ENCODE measurements at regions not wholly inside any gene's neighbourhood (a gene's known extent, or its start where the extent isn't known, plus 50 kb on each side); places are given as distances from the start of the nearest gene placed in this dataset.

GRCh38 chr2:208827109-208827508 is 420.5 kb downstream of the PTH2R start:
- Histone ChIP-seq H3K9me2 (replicated peaks; ENCODE audit: insufficient read depth) (no peaks in the 10 kb centered on the region), H3K4me2 (no peak overlapping the region), H4K20me1 (ENCODE audit: insufficient read depth, poor library complexity, severe bottlenecking) (no peaks in the 10 kb centered on the region), H3K4me3 (no peak overlapping the region), H3K4me1 (ENCODE audit: insufficient read depth) (no peaks in the 10 kb centered on the region), H3K9me3 (ENCODE audit: low read depth) (no peaks in the 10 kb centered on the region), H2AFZ (no peak overlapping the region), H3K27ac (no peak overlapping the region), H3K79me2 (no peaks in the 10 kb centered on the region), H3K36me3 (replicated peaks; ENCODE audit: insufficient read depth, low read depth) (no peaks in the 10 kb centered on the region), H3K27me3 (no peaks in the 10 kb centered on the region)
- no peak for DNase-seq (ENCODE audit: low spot score)
- WGBS (ENCODE audit: low lambda C conversion rate, missing lambda C conversion rate): 40% methylated on average over 3 of the region's 3 CpGs
- no peak for TF ChIP-seq EZH2 (IDR thresholded peaks at IDR 0.05; ENCODE audit: borderline replicate concordance)
- TF ChIP-seq EZH2phosphoT487 (IDR thresholded peaks at IDR 0.05; ENCODE audit: low read depth, severe bottlenecking, unreplicated experiment): no peak
- TF ChIP-seq, protein P1, sequence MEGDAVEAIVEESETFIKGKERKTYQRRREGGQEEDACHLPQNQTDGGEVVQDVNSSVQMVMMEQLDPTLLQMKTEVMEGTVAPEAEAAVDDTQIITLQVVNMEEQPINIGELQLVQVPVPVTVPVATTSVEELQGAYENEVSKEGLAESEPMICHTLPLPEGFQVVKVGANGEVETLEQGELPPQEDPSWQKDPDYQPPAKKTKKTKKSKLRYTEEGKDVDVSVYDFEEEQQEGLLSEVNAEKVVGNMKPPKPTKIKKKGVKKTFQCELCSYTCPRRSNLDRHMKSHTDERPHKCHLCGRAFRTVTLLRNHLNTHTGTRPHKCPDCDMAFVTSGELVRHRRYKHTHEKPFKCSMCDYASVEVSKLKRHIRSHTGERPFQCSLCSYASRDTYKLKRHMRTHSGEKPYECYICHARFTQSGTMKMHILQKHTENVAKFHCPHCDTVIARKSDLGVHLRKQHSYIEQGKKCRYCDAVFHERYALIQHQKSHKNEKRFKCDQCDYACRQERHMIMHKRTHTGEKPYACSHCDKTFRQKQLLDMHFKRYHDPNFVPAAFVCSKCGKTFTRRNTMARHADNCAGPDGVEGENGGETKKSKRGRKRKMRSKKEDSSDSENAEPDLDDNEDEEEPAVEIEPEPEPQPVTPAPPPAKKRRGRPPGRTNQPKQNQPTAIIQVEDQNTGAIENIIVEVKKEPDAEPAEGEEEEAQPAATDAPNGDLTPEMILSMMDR (IDR thresholded peaks at IDR 0.05; ENCODE audit: poor library complexity): no peak

- 62% methylated on average over 4 of the region's 4 CpGs for WGBS (ENCODE audit: low lambda C conversion rate, missing lambda C conversion rate)
Measured at GRCh38 chr2:208827549-208828221, 421.1 kb downstream of the PTH2R start.

GRCh38 chr2:208830203-208830602 is 423.6 kb downstream of the PTH2R start:
- Histone ChIP-seq H3K27ac (no peak overlapping the region), H3K4me1 (ENCODE audit: insufficient read depth) (no peaks in the 10 kb centered on the region), H3K4me3 (no peak overlapping the region), H3K36me3 (replicated peaks; ENCODE audit: insufficient read depth, low read depth) (no peaks in the 10 kb centered on the region), H3K4me2 (no peak overlapping the region), H3K9me3 (ENCODE audit: low read depth) (no peaks in the 10 kb centered on the region), H3K9me2 (replicated peaks; ENCODE audit: insufficient read depth) (no peaks in the 10 kb centered on the region), H4K20me1 (ENCODE audit: insufficient read depth, poor library complexity, severe bottlenecking) (no peaks in the 10 kb centered on the region), H2AFZ (no peak overlapping the region), H3K27me3 (no peaks in the 10 kb centered on the region), H3K79me2 (no peaks in the 10 kb centered on the region)
- no peak for DNase-seq (ENCODE audit: low spot score)
- 67% methylated on average over 3 of the region's 3 CpGs for WGBS (ENCODE audit: low lambda C conversion rate, missing lambda C conversion rate)
- TF ChIP-seq EZH2phosphoT487 (IDR thresholded peaks at IDR 0.05; ENCODE audit: low read depth, severe bottlenecking, unreplicated experiment) (no peak), EZH2 (IDR thresholded peaks at IDR 0.05; ENCODE audit: borderline replicate concordance) (no peak)
- TF ChIP-seq, protein P1 (IDR thresholded peaks at IDR 0.05; ENCODE audit: poor library complexity): no peak

More at GRCh38 chr2:208827549-208828221, 421.1 kb downstream of the PTH2R start:
- Histone ChIP-seq H3K79me2 (no peaks in the 10 kb centered on the region), H3K27ac (no peak overlapping the region), H3K4me1 (ENCODE audit: insufficient read depth) (no peaks in the 10 kb centered on the region), H2AFZ (no peak overlapping the region), H3K9me2 (replicated peaks; ENCODE audit: insufficient read depth) (no peaks in the 10 kb centered on the region), H3K36me3 (replicated peaks; ENCODE audit: insufficient read depth, low read depth) (no peaks in the 10 kb centered on the region), H3K9me3 (ENCODE audit: low read depth) (no peaks in the 10 kb centered on the region), H3K27me3 (no peaks in the 10 kb centered on the region), H3K4me3 (no peak overlapping the region), H4K20me1 (ENCODE audit: insufficient read depth, poor library complexity, severe bottlenecking) (no peaks in the 10 kb centered on the region), H3K4me2 (no peak overlapping the region)
- DNase-seq (ENCODE audit: low spot score): no peak
- TF ChIP-seq EZH2 (IDR thresholded peaks at IDR 0.05; ENCODE audit: borderline replicate concordance) (no peak), EZH2phosphoT487 (IDR thresholded peaks at IDR 0.05; ENCODE audit: low read depth, severe bottlenecking, unreplicated experiment) (no peak)
- TF ChIP-seq, protein P1 (IDR thresholded peaks at IDR 0.05; ENCODE audit: poor library complexity): no peak
